ENCODE measurements at regions not wholly inside any gene's neighbourhood (a gene's known extent, or its start where the extent isn't known, plus 50 kb on each side); places are given as distances from the start of the nearest gene placed in this dataset.

GRCh38 chr10:57818522-57818921, 449.2 kb downstream of the IPMK start:
- TF ChIP-seq CTCF (IDR thresholded peaks at IDR 0.05), result no peak
- TF ChIP-seq ZFX (IDR thresholded peaks at IDR 0.05; ENCODE audit: borderline replicate concordance), result no peak

All from 22Rv1 (cell line).